ENCODE measurements at regions not wholly inside any gene's neighbourhood (a gene's known extent, or its start where the extent isn't known, plus 50 kb on each side); places are given as distances from the start of the nearest gene placed in this dataset.

- no peak overlapping the region for H3K4me2 ChIP-seq (ENCODE audit: low read depth, low read length)
- H2AFZ ChIP-seq (ENCODE audit: low read length), result no peak overlapping the region
- TF ChIP-seq DNMT1 (CRISPR knock-in tag; IDR thresholded peaks at IDR 0.05) (no peak), SOX5 (CRISPR knock-in tag; IDR thresholded peaks at IDR 0.05; ENCODE audit: borderline replicate concordance) (no peak), HOXA9 (CRISPR knock-in tag; IDR thresholded peaks at IDR 0.05; ENCODE audit: borderline replicate concordance) (no peak), ZNF605 (CRISPR knock-in tag; IDR thresholded peaks at IDR 0.05) (no peak), ZNF7 (CRISPR knock-in tag; IDR thresholded peaks at IDR 0.05) (no peak), CHD2 (IDR thresholded peaks at IDR 0.05; ENCODE audit: low read depth, low read length) (no peak), NFIC (IDR thresholded peaks at IDR 0.05; ENCODE audit: low read length) (no peak), GFI1 (CRISPR knock-in tag; IDR thresholded peaks at IDR 0.05; ENCODE audit: borderline replicate concordance) (no peak), RFXAP (CRISPR knock-in tag; IDR thresholded peaks at IDR 0.05; ENCODE audit: borderline replicate concordance) (no peak)
- ATAC-seq (no peak), DNase-seq (ENCODE audit: low spot score) (no peak), FAIRE-seq (no peak)
- 2% methylated on average over 2 of the region's 2 CpGs for WGBS (ENCODE audit: low lambda C conversion rate)
- H3K4me1 ChIP-seq (ENCODE audit: insufficient read depth, low read length), result no peaks in the 10 kb centered on the region
- H3K27ac ChIP-seq (ENCODE audit: extremely low read length, insufficient read depth, low read length), result no peak overlapping the region
- H3K9me3 ChIP-seq (ENCODE audit: low read length), result no peaks in the 10 kb centered on the region
- H4K20me1 ChIP-seq (ENCODE audit: insufficient read depth, low read length), result no peaks in the 10 kb centered on the region
- H3K36me3 ChIP-seq (replicated peaks in 1 of 2; ENCODE audit: control insufficient read depth in 1 of 2, insufficient read depth in 2 of 2, low read length in 2 of 2), result no peaks in the 10 kb centered on the region
- no peak overlapping the region for H3K4me3 ChIP-seq (replicated peaks in 1 of 3; ENCODE audit: insufficient read depth in 1 of 3, low read depth in 2 of 3, low read length in 3 of 3)
- no peaks in the 10 kb centered on the region for H3K27me3 ChIP-seq (ENCODE audit: control insufficient read depth in 1 of 2, insufficient read depth in 2 of 2, low read length in 2 of 2)
- intact Hi-C loops (cut with micrococcal nuclease; ENCODE audit: unreplicated experiment) (no loop called here), in situ Hi-C loops (cut with HindIII; ENCODE audit: extremely low pct_ligation_motif_present, low pct_unique_long_range_greater_than_20kb) (no loop called here)
- no peaks in the 10 kb centered on the region for H3K79me2 ChIP-seq (ENCODE audit: insufficient read depth, low read length)
- no peak overlapping the region for H3K9ac ChIP-seq (ENCODE audit: insufficient read depth, low read depth, low read length)
- POLR2A ChIA-PET, result no interaction called here
- CTCF ChIA-PET (ENCODE audit: low intra/inter-chr PET ratio, low total read pairs), result no interaction called here
- no TSS peak for BruUV-seq (replicated peaks)
Observed at GRCh38 chr2:195151711-195152110, 505.3 kb upstream of the SLC39A10 start.

DNA sequence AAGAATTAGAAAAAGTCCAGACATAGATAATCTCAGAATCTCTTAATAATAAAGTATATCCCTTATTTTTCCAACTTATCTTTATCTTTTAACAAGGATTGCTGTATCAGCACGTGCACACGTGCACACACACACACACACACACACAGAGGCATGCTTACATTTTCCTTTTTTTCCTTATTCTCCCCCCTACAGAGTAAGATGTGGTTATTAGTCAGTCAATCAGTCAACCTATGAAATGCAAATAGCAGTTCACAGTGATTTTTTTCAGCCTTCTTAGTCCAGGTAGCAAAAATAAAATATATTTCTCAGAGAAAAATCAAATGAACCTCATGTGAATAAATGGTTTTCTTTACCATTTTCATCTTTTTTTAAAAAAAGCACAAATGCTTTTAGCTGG lies 506.2 kb upstream of the SLC39A10 start:
- Histone ChIP-seq H3K27me3 (ENCODE audit: control insufficient read depth in 1 of 2, insufficient read depth in 2 of 2, low read length in 2 of 2) (no peaks in the 10 kb centered on the region), H3K27ac (ENCODE audit: extremely low read length, insufficient read depth, low read length) (no peak overlapping the region), H3K9ac (ENCODE audit: insufficient read depth, low read depth, low read length) (no peak overlapping the region), H3K4me2 (ENCODE audit: low read depth, low read length) (no peak overlapping the region), H3K79me2 (ENCODE audit: insufficient read depth, low read length) (no peaks in the 10 kb centered on the region), H4K20me1 (ENCODE audit: insufficient read depth, low read length) (no peaks in the 10 kb centered on the region), H3K4me1 (ENCODE audit: insufficient read depth, low read length) (no peaks in the 10 kb centered on the region), H3K9me3 (ENCODE audit: low read length) (no peaks in the 10 kb centered on the region), H3K4me3 (replicated peaks in 1 of 3; ENCODE audit: insufficient read depth in 1 of 3, low read depth in 2 of 3, low read length in 3 of 3) (no peak overlapping the region), H2AFZ (ENCODE audit: low read length) (no peak overlapping the region), H3K36me3 (replicated peaks in 1 of 2; ENCODE audit: control insufficient read depth in 1 of 2, insufficient read depth in 2 of 2, low read length in 2 of 2) (no peaks in the 10 kb centered on the region)
- CTCF ChIA-PET (ENCODE audit: low intra/inter-chr PET ratio, low total read pairs), result no interaction called here
- TF ChIP-seq RAD51 (IDR thresholded peaks at IDR 0.05; ENCODE audit: borderline replicate concordance) (no peak), ATAD3A (CRISPR knock-in tag; IDR thresholded peaks at IDR 0.05) (no peak), HNRNPLL (IDR thresholded peaks at IDR 0.05; ENCODE audit: low read depth, low read length, poor library complexity, severe bottlenecking) (no peak), CAMTA2 (CRISPR knock-in tag; IDR thresholded peaks at IDR 0.05; ENCODE audit: borderline replicate concordance) (no peak), NFRKB (IDR thresholded peaks at IDR 0.05) (no peak), FOXM1 (CRISPR knock-in tag; IDR thresholded peaks at IDR 0.05) (no peak), SOX5 (CRISPR knock-in tag; IDR thresholded peaks at IDR 0.05; ENCODE audit: borderline replicate concordance) (no peak), SRSF1 (optimal IDR thresholded peaks at IDR 0.05; ENCODE audit: low read depth, low read length) (no peak), ZBTB1 (CRISPR knock-in tag; IDR thresholded peaks at IDR 0.05; ENCODE audit: borderline replicate concordance) (no peak), PRDM4 (CRISPR knock-in tag; IDR thresholded peaks at IDR 0.05; ENCODE audit: borderline replicate concordance) (no peak)
- BruUV-seq (replicated peaks), result no TSS peak
- POLR2A ChIA-PET, result no interaction called here
- FAIRE-seq, result no peak
- no peak for ATAC-seq
- intact Hi-C loops (cut with micrococcal nuclease; ENCODE audit: unreplicated experiment) (no loop called here), in situ Hi-C loops (cut with HindIII; ENCODE audit: extremely low pct_ligation_motif_present, low pct_unique_long_range_greater_than_20kb) (no loop called here)
- DNase-seq (ENCODE audit: low spot score), result no peak
- WGBS (ENCODE audit: low lambda C conversion rate), result 2% methylated on average over 2 of the region's 2 CpGs
